ENCODE measurements at regions not wholly inside any gene's neighbourhood (a gene's known extent, or its start where the extent isn't known, plus 50 kb on each side); places are given as distances from the start of the nearest gene placed in this dataset.

- H2AFZ ChIP-seq (ENCODE audit: insufficient read depth, low read depth, low read length, poor library complexity, severe bottlenecking), result no peak overlapping the region
- H3K4me3 ChIP-seq (ENCODE audit: control extremely low read depth in 1 of 5, extremely low read depth in 1 of 5, insufficient read depth in 1 of 5, low read depth in 2 of 5, low read length in 4 of 5), result no peak overlapping the region
- H3K27me3 Mint-ChIP-seq, result peaks cover 9% of the 10 kb centered on the region
- no peaks in the 10 kb centered on the region for H3K4me1 Mint-ChIP-seq
- H4K20me1 ChIP-seq (ENCODE audit: control insufficient read depth, insufficient read depth, low read length, poor library complexity, severe bottlenecking), result no peaks in the 10 kb centered on the region
- H3K27ac Mint-ChIP-seq, result no peak overlapping the region
- WGBS (ENCODE audit: insufficient coverage), result no CpG with 5 or more reads among the region's 2 CpGs
- peaks cover 3% of the 10 kb centered on the region for H3K9me3 Mint-ChIP-seq (ENCODE audit: insufficient read depth)
- H3K27ac ChIP-seq (ENCODE audit: low read length in 2 of 2), result no peak overlapping the region
- no peak for TF ChIP-seq EZH2 (IDR thresholded peaks at IDR 0.05; ENCODE audit: borderline replicate concordance, insufficient read depth, low read depth, low read length, poor library complexity, severe bottlenecking)
- no peak for TF ChIP-seq CTCF (IDR thresholded peaks at IDR 0.05)
- H3K36me3 ChIP-seq (replicated peaks in 1 of 2; ENCODE audit: control extremely low read depth in 1 of 2, control insufficient read depth in 1 of 2, extremely low read depth in 1 of 2, insufficient read depth in 2 of 2, low read length in 1 of 2), result no peaks in the 10 kb centered on the region
- intact Hi-C loops (cut with micrococcal nuclease), result no loop called here
- H3K4me3 Mint-ChIP-seq, result no peak overlapping the region
- H3K27me3 ChIP-seq (replicated peaks in 1 of 4; ENCODE audit: control extremely low read depth in 1 of 4, control insufficient read depth in 3 of 4, insufficient read depth in 4 of 4, low read length in 3 of 4), result no peaks in the 10 kb centered on the region
- no peaks in the 10 kb centered on the region for H3K4me1 ChIP-seq (ENCODE audit: control insufficient read depth in 2 of 2, insufficient read depth in 2 of 2, low read length in 2 of 2)
- no peak overlapping the region for H3K4me2 ChIP-seq (replicated peaks; ENCODE audit: low read depth, low read length, poor library complexity, severe bottlenecking)
- H3K79me2 ChIP-seq (ENCODE audit: control insufficient read depth, insufficient read depth, low read length), result no peaks in the 10 kb centered on the region
- no peak for ATAC-seq (ENCODE audit: low read depth)
- POLR2A ChIA-PET, result no interaction called here
- no peaks in the 10 kb centered on the region for H3K9me3 ChIP-seq (ENCODE audit: control extremely low read depth in 1 of 3, control insufficient read depth in 2 of 3, insufficient read depth in 1 of 3, low read length in 2 of 3)
- CTCF ChIA-PET, result no interaction called here
- no peak overlapping the region for H3K9ac ChIP-seq (ENCODE audit: low read length)
- DNase-seq, result no peak
Measured at GRCh38 chr12:97995559-97995958, 519.8 kb upstream of the TMPO start.

GRCh38 chr12:98001430-98001829 is 514.0 kb upstream of the TMPO start:
- no peak overlapping the region for H3K4me2 ChIP-seq (replicated peaks; ENCODE audit: low read depth, low read length, poor library complexity, severe bottlenecking)
- POLR2A ChIA-PET, result no interaction called here

More at GRCh38 chr12:98001430-98001829, 514.0 kb upstream of the TMPO start:
- Histone ChIP-seq H3K36me3 (replicated peaks in 1 of 2; ENCODE audit: control extremely low read depth in 1 of 2, control insufficient read depth in 1 of 2, extremely low read depth in 1 of 2, insufficient read depth in 2 of 2, low read length in 1 of 2) (no peaks in the 10 kb centered on the region), H2AFZ (ENCODE audit: insufficient read depth, low read depth, low read length, poor library complexity, severe bottlenecking) (no peak overlapping the region), H3K4me3 (ENCODE audit: control extremely low read depth in 1 of 5, extremely low read depth in 1 of 5, insufficient read depth in 1 of 5, low read depth in 2 of 5, low read length in 4 of 5) (no peak overlapping the region), H3K4me1 (ENCODE audit: control insufficient read depth in 2 of 2, insufficient read depth in 2 of 2, low read length in 2 of 2) (no peaks in the 10 kb centered on the region), H4K20me1 (ENCODE audit: control insufficient read depth, insufficient read depth, low read length, poor library complexity, severe bottlenecking) (no peaks in the 10 kb centered on the region), H3K9me3 (ENCODE audit: control extremely low read depth in 1 of 3, control insufficient read depth in 2 of 3, insufficient read depth in 1 of 3, low read length in 2 of 3) (no peaks in the 10 kb centered on the region), H3K27ac (ENCODE audit: low read length in 2 of 2) (no peak overlapping the region), H3K9ac (ENCODE audit: low read length) (no peak overlapping the region), H3K79me2 (ENCODE audit: control insufficient read depth, insufficient read depth, low read length) (no peaks in the 10 kb centered on the region), H3K27me3 (replicated peaks in 1 of 4; ENCODE audit: control extremely low read depth in 1 of 4, control insufficient read depth in 3 of 4, insufficient read depth in 4 of 4, low read length in 3 of 4) (no peaks in the 10 kb centered on the region)
- no peaks in the 10 kb centered on the region for H3K4me1 Mint-ChIP-seq
- WGBS (ENCODE audit: insufficient coverage), result no CpG with 5 or more reads among the region's 3 CpGs
- no peaks in the 10 kb centered on the region for H3K9me3 Mint-ChIP-seq (ENCODE audit: insufficient read depth)
- TF ChIP-seq EZH2 (IDR thresholded peaks at IDR 0.05; ENCODE audit: borderline replicate concordance, insufficient read depth, low read depth, low read length, poor library complexity, severe bottlenecking) (no peak), CTCF (IDR thresholded peaks at IDR 0.05) (no peak)
- intact Hi-C loops (cut with micrococcal nuclease), result no loop called here
- CTCF ChIA-PET, result no interaction called here
- H3K4me3 Mint-ChIP-seq, result no peak overlapping the region
- H3K27me3 Mint-ChIP-seq, result peaks cover 7% of the 10 kb centered on the region
- H3K27ac Mint-ChIP-seq, result no peak overlapping the region
- DNase-seq (no peak), ATAC-seq (ENCODE audit: low read depth) (no peak)
